DND-41 (cell line): ENCODE measurements at regions not wholly inside any gene's neighbourhood (a gene's known extent, or its start where the extent isn't known, plus 50 kb on each side); places are given as distances from the start of the nearest gene placed in this dataset.

ENCODE experiments used
- ATAC-seq: fragments of 200-7000 bp; cut with Tn5 transposase; 3 replicates; pipeline ENCODE4 v1.9.1; 2021; ENCODE audit warnings: low read depth; ENCODE audit not compliant: insufficient read depth
- DNase-seq: peaks from one replicate; pipeline ENCODE4 v3.0.0-alpha.2; 2020
- H2AFZ ChIP-seq: 2 replicates; pipeline ENCODE4 v1.6.0; 2012; ENCODE audit warnings: low read depth, low read length
- H3K27ac ChIP-seq: 2 replicates; pipeline ENCODE4 v1.5.1; 2012; ENCODE audit warnings: low read length, inconsistent platforms
- H3K27me3 ChIP-seq: fragments of 200-600 bp; sonication (generic); 2 replicates; pipeline ENCODE4 v1.6.0; 2012; ENCODE audit warnings: low read length, mild to moderate bottlenecking, inconsistent platforms; ENCODE audit not compliant: insufficient read depth, poor library complexity
- H3K36me3 ChIP-seq: 2 replicates; pipeline ENCODE4 v1.5.1; 2012; ENCODE audit warnings: low read length, inconsistent platforms; ENCODE audit not compliant: insufficient read depth
- H3K4me1 ChIP-seq: 2 replicates; pipeline ENCODE4 v1.5.1; 2012; ENCODE audit warnings: mild to moderate bottlenecking, low read length; ENCODE audit not compliant: insufficient read depth
- H3K4me2 ChIP-seq: 2 replicates; pipeline ENCODE4 v1.6.0; 2012; ENCODE audit warnings: mild to moderate bottlenecking, moderate library complexity, low read length, inconsistent platforms; ENCODE audit not compliant: insufficient read depth
- H3K4me3 ChIP-seq, 2 experiments: fragments of 200-600 bp in 1 of 2; shearing (Covaris generic) in 1 of 2; 2 replicates each; pipeline ENCODE4 v1.5.1; 2012 to 2016; ENCODE audit warnings: inconsistent platforms in 2 of 2, low read length in 2 of 2, mild to moderate bottlenecking in 2 of 2, low read depth in 1 of 2, moderate library complexity in 1 of 2
- H3K79me2 ChIP-seq: 2 replicates; pipeline ENCODE4 v1.6.0; 2012; ENCODE audit warnings: low read length, inconsistent platforms; ENCODE audit not compliant: insufficient read depth
- H3K9ac ChIP-seq: 2 replicates; pipeline ENCODE4 v1.6.0; 2012; ENCODE audit warnings: low read depth, mild to moderate bottlenecking, inconsistent platforms, low read length, moderate library complexity
- H3K9me3 ChIP-seq: 2 replicates; pipeline ENCODE4 v1.5.1; 2012; ENCODE audit warnings: low read length, moderate library complexity, mild to moderate bottlenecking, inconsistent platforms; ENCODE audit not compliant: insufficient read depth, severe bottlenecking
- H4K20me1 ChIP-seq: 2 replicates; pipeline ENCODE4 v1.6.0; 2012; ENCODE audit warnings: low read length; ENCODE audit not compliant: insufficient read depth
- EZH2 ChIP-seq: IDR thresholded peaks from 3 replicates; pipeline ENCODE4 v1.6.1; 2012; ENCODE audit warnings: borderline replicate concordance, low read depth, mild to moderate bottlenecking, moderate library complexity, low read length, inconsistent platforms; ENCODE audit not compliant: severe bottlenecking
- TF ChIP-seq, protein P1 (sequence below): IDR thresholded peaks from 2 replicates; pipeline ENCODE4 v1.5.1; 2012; ENCODE audit warnings: borderline replicate concordance, low read length, moderate library complexity, mild to moderate bottlenecking; ENCODE audit not compliant: poor library complexity, severe bottlenecking; ENCODE audit errors: extremely low read depth

GRCh38 chr2:236824836-236825235 is 255.2 kb downstream of the ACKR3 start:
- H3K27me3 ChIP-seq: no peaks in the 10 kb centered on the region
- no peak overlapping the region for H3K27ac ChIP-seq
- H3K79me2 ChIP-seq: no peaks in the 10 kb centered on the region
- DNase-seq: no peak
- H3K4me1 ChIP-seq: no peaks in the 10 kb centered on the region
- H4K20me1 ChIP-seq: no peaks in the 10 kb centered on the region
- no peak overlapping the region for H2AFZ ChIP-seq
- no peak for ATAC-seq
- H3K36me3 ChIP-seq: no peaks in the 10 kb centered on the region
- H3K4me2 ChIP-seq: no peak overlapping the region
- no peaks in the 10 kb centered on the region for H3K9me3 ChIP-seq
- no peak overlapping the region for H3K9ac ChIP-seq
- H3K4me3 ChIP-seq: no peak overlapping the region
- TF ChIP-seq, protein P1, sequence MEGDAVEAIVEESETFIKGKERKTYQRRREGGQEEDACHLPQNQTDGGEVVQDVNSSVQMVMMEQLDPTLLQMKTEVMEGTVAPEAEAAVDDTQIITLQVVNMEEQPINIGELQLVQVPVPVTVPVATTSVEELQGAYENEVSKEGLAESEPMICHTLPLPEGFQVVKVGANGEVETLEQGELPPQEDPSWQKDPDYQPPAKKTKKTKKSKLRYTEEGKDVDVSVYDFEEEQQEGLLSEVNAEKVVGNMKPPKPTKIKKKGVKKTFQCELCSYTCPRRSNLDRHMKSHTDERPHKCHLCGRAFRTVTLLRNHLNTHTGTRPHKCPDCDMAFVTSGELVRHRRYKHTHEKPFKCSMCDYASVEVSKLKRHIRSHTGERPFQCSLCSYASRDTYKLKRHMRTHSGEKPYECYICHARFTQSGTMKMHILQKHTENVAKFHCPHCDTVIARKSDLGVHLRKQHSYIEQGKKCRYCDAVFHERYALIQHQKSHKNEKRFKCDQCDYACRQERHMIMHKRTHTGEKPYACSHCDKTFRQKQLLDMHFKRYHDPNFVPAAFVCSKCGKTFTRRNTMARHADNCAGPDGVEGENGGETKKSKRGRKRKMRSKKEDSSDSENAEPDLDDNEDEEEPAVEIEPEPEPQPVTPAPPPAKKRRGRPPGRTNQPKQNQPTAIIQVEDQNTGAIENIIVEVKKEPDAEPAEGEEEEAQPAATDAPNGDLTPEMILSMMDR: no peak
- no peak for TF ChIP-seq EZH2

- Histone ChIP-seq H3K27ac (no peak overlapping the region), H3K9me3 (no peaks in the 10 kb centered on the region), H2AFZ (no peak overlapping the region), H3K36me3 (no peaks in the 10 kb centered on the region), H3K27me3 (no peaks in the 10 kb centered on the region), H3K4me3 (no peak overlapping the region), H3K9ac (no peak overlapping the region), H3K4me2 (no peak overlapping the region), H4K20me1 (no peaks in the 10 kb centered on the region), H3K79me2 (no peaks in the 10 kb centered on the region), H3K4me1 (no peaks in the 10 kb centered on the region)
- no peak for DNase-seq
- TF ChIP-seq EZH2: no peak
- TF ChIP-seq, protein P1: no peak
- no peak for ATAC-seq
Observed at GRCh38 chr2:236825989-236826510, 256.4 kb downstream of the ACKR3 start.

GRCh38 chr2:236826606-236827156 is 257.1 kb downstream of the ACKR3 start:
- H3K4me1 ChIP-seq: no peaks in the 10 kb centered on the region

More at GRCh38 chr2:236826606-236827156, 257.1 kb downstream of the ACKR3 start:
- TF ChIP-seq, protein P1: no peak
- TF ChIP-seq EZH2: no peak
- no peak overlapping the region for H3K4me2 ChIP-seq
- no peaks in the 10 kb centered on the region for H3K27me3 ChIP-seq
- H3K9ac ChIP-seq: no peak overlapping the region
- no peak overlapping the region for H3K4me3 ChIP-seq
- DNase-seq (no peak), ATAC-seq (no peak)
- no peak overlapping the region for H3K27ac ChIP-seq
- no peaks in the 10 kb centered on the region for H3K36me3 ChIP-seq
- no peaks in the 10 kb centered on the region for H3K9me3 ChIP-seq
- no peaks in the 10 kb centered on the region for H4K20me1 ChIP-seq
- no peak overlapping the region for H2AFZ ChIP-seq
- no peaks in the 10 kb centered on the region for H3K79me2 ChIP-seq
